ENCODE measurements at regions not wholly inside any gene's neighbourhood (a gene's known extent, or its start where the extent isn't known, plus 50 kb on each side); places are given as distances from the start of the nearest gene placed in this dataset.

DNA sequence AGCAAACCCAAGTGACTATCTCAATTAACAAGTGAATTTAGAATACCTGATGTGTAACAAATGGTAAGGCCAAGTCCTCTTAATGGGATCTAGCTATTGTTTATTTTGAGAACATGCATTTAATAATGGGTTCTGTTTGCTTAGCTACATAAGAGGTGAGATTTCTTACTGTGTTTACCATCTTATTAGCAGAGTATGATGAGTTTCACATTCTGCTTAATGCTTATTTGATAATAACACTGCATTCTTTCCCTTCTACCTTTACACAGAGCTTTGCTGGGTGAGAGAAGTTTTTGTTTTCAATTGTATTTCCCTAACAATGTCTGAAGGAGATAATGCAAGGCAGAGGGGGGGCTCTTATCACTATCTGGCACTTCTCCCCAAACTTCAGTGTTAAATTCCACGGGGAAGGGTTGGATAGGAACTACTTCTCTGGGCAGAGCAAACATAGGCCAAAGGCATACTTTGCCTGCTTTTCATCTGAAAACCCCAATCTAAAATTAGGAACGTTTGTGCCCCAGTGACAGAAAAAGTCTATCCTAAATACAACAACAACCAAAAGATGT lies 129.0 kb upstream of the ATXN7L3B start:
- TF ChIP-seq CTCF (IDR thresholded peaks at IDR 0.05) (no peak), POLR2A (IDR thresholded peaks at IDR 0.05) (no peak), POLR2AphosphoS5 (IDR thresholded peaks at IDR 0.05) (no peak), EP300 (IDR thresholded peaks at IDR 0.05) (no peak)
